ENCODE measurements at regions not wholly inside any gene's neighbourhood (a gene's known extent, or its start where the extent isn't known, plus 50 kb on each side); places are given as distances from the start of the nearest gene placed in this dataset.
"Not testable (repeated sequence)": the region's sequence is repeated elsewhere in the genome, so short reads cannot be mapped to it uniquely, and the experiment has no call there.

DNA sequence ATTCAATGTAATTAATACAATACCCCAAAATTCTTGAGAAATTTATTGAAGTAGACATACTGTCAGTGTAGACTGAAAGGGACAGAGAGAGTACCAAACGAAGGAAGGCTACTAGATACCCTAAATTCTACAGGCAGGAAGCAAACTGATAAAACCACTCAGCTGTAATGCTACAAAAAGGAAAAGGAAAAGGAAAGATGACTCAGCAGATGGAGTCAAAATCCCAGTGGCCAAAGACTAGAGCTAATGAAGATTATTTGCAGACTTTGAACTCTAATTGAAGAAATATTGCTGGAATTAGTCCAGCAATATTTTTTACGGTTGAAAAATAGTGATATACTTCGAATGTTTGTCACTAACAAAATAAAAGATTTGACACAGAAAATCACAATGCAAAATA lies 671.9 kb downstream of the BRINP3 start:
- Histone ChIP-seq H3K36me3 (ENCODE audit: low read depth) (no peaks in the 10 kb centered on the region), H3K27me3 (ENCODE audit: insufficient read depth, low read depth) (no peaks in the 10 kb centered on the region), H3K4me1 (replicated peaks; ENCODE audit: insufficient read depth) (no peaks in the 10 kb centered on the region), H3K79me2 (ENCODE audit: low read depth) (no peaks in the 10 kb centered on the region), H3F3A (ENCODE audit: insufficient read depth, low read depth) (no peaks in the 10 kb centered on the region), H3K9me3 (ENCODE audit: insufficient read depth, low read depth) (no peaks in the 10 kb centered on the region), H3K27ac (no peak overlapping the region), H2AFZ (no peak overlapping the region), H3K4me2 (no peak overlapping the region), H3K9me2 (ENCODE audit: insufficient read depth) (no peaks in the 10 kb centered on the region), H4K20me1 (ENCODE audit: insufficient read depth) (no peaks in the 10 kb centered on the region), H3K4me3 (no peak overlapping the region)
- ChIA-PET POLR2A (ENCODE audit: unreplicated experiment) (no interaction called here), CTCF (no interaction called here)
- intact Hi-C loops (cut with micrococcal nuclease; ENCODE audit: unreplicated experiment), result no loop called here
- no peak for DNase-seq
- no TSS peak for BruUV-seq (replicated peaks)
- TF ChIP-seq CTCF (conservative IDR thresholded peaks at IDR 0.05) (no peak), EZH2 (IDR thresholded peaks at IDR 0.05; ENCODE audit: low read depth) (no peak)

DNA sequence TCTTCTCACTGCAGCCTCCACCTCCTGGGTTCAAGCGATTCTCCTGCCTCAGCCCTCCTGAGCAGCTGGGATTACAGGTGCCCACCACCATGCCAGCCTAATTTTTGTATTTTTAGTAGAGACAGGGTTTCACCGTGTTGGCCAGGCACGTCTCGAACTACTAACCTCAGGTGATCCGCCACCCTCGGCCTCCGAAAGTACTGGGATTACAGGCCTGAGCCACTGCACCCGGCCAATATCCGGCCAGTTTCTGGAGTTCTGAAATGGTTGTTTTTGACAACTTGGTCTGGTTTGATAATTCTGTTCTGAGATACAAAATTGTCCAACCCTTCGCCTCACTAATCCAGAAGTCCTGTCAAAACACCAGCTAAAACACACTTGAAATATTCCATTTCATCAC lies 667.0 kb downstream of the BRINP3 start:
- H3K9me3 ChIP-seq (ENCODE audit: insufficient read depth, low read depth); H3K27ac ChIP-seq; H4K20me1 ChIP-seq (ENCODE audit: insufficient read depth); H3K79me2 ChIP-seq (ENCODE audit: low read depth); intact Hi-C loops (cut with micrococcal nuclease; ENCODE audit: unreplicated experiment); H3K4me3 ChIP-seq; CTCF ChIA-PET; H3K4me1 ChIP-seq (replicated peaks; ENCODE audit: insufficient read depth); H3F3A ChIP-seq (ENCODE audit: insufficient read depth, low read depth); BruUV-seq (replicated peaks); H3K36me3 ChIP-seq (ENCODE audit: low read depth); H3K9me2 ChIP-seq (ENCODE audit: insufficient read depth); H3K4me2 ChIP-seq; DNase-seq; H2AFZ ChIP-seq; H3K27me3 ChIP-seq (ENCODE audit: insufficient read depth, low read depth): not testable (repeated sequence)
- POLR2A ChIA-PET (ENCODE audit: unreplicated experiment), result interaction anchor here (0.6 kb wide), 1 partner anchor 523 kb away, joined by 12 read pairs; no protein-coding TSS in a partner anchor

GRCh38 chr1:189811960-189812359 lies 665.7 kb downstream of the BRINP3 start:
- Histone ChIP-seq H3K79me2 (ENCODE audit: low read depth) (no peaks in the 10 kb centered on the region), H3K9me2 (ENCODE audit: insufficient read depth) (no peaks in the 10 kb centered on the region), H3K27ac (no peak overlapping the region), H2AFZ (no peak overlapping the region), H3K4me3 (no peak overlapping the region), H3K4me1 (replicated peaks; ENCODE audit: insufficient read depth) (no peaks in the 10 kb centered on the region), H3K27me3 (ENCODE audit: insufficient read depth, low read depth) (no peaks in the 10 kb centered on the region), H3K36me3 (ENCODE audit: low read depth) (no peaks in the 10 kb centered on the region), H3K9me3 (ENCODE audit: insufficient read depth, low read depth) (no peaks in the 10 kb centered on the region), H3F3A (ENCODE audit: insufficient read depth, low read depth) (no peaks in the 10 kb centered on the region), H3K4me2 (no peak overlapping the region), H4K20me1 (ENCODE audit: insufficient read depth) (no peaks in the 10 kb centered on the region)
- ChIA-PET POLR2A (ENCODE audit: unreplicated experiment) (no interaction called here), CTCF (no interaction called here)
- DNase-seq, result no peak
- no TSS peak for BruUV-seq (replicated peaks)
- intact Hi-C loops (cut with micrococcal nuclease; ENCODE audit: unreplicated experiment), result no loop called here
- TF ChIP-seq CTCF (conservative IDR thresholded peaks at IDR 0.05) (no peak), EZH2 (IDR thresholded peaks at IDR 0.05; ENCODE audit: low read depth) (no peak)

- H3K27ac ChIP-seq, result no peak overlapping the region
- ChIA-PET POLR2A (ENCODE audit: unreplicated experiment) (no interaction called here), CTCF (no interaction called here)
- no peaks in the 10 kb centered on the region for H3K79me2 ChIP-seq (ENCODE audit: low read depth)
- DNase-seq, result no peak
- intact Hi-C loops (cut with micrococcal nuclease; ENCODE audit: unreplicated experiment), result no loop called here
- no peaks in the 10 kb centered on the region for H3F3A ChIP-seq (ENCODE audit: insufficient read depth, low read depth)
- H4K20me1 ChIP-seq (ENCODE audit: insufficient read depth), result no peaks in the 10 kb centered on the region
- H3K4me1 ChIP-seq (replicated peaks; ENCODE audit: insufficient read depth), result no peaks in the 10 kb centered on the region
- TF ChIP-seq CTCF (conservative IDR thresholded peaks at IDR 0.05), result no peak
- no peak for TF ChIP-seq EZH2 (IDR thresholded peaks at IDR 0.05; ENCODE audit: low read depth)
- H3K9me3 ChIP-seq (ENCODE audit: insufficient read depth, low read depth), result no peaks in the 10 kb centered on the region
- no TSS peak for BruUV-seq (replicated peaks)
- H2AFZ ChIP-seq, result peak overlapping the region; percentile 35; the same call in 1 of the 2 replicates
- no peaks in the 10 kb centered on the region for H3K36me3 ChIP-seq (ENCODE audit: low read depth)
- H3K4me2 ChIP-seq, result no peak overlapping the region
- no peaks in the 10 kb centered on the region for H3K9me2 ChIP-seq (ENCODE audit: insufficient read depth)
- H3K4me3 ChIP-seq, result no peak overlapping the region
- no peaks in the 10 kb centered on the region for H3K27me3 ChIP-seq (ENCODE audit: insufficient read depth, low read depth)
These were observed 661.1 kb downstream of the BRINP3 start for GRCh38 chr1:189816558-189816957.

Data from PC-9 (cell line).